ENCODE measurements at regions not wholly inside any gene's neighbourhood (a gene's known extent, or its start where the extent isn't known, plus 50 kb on each side); places are given as distances from the start of the nearest gene placed in this dataset.
"Not testable (repeated sequence)": the region's sequence is repeated elsewhere in the genome, so short reads cannot be mapped to it uniquely, and the experiment has no call there.

DNA sequence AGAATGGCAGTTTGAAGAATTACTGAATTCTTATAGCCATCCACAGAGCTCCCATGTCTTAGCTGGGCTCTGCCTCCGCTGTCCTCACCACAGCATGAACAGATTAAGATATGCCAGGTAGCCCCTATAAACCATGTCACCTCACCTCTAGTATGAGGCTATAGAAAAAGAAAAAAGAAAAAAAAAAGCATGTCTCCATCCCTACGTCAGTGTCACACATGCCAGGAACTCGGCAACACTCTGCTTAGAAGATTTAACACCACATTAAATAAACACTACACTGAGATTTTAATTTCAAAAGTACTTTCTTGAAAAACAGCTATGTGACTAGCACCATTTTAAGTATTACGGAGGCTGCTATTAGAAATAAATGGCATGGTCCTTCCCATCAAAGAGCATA lies 149.4 kb downstream of the CAPZA3 start:
- no peaks in the 10 kb centered on the region for H3K27me3 ChIP-seq
- intact Hi-C loops (cut with DNase I): no loop called here
- H3K4me1 ChIP-seq: no peaks in the 10 kb centered on the region
- TF ChIP-seq POLR2AphosphoS5 (IDR thresholded peaks at IDR 0.05): no peak
- TF ChIP-seq EP300 (IDR thresholded peaks at IDR 0.05): no peak
- TF ChIP-seq, protein P1, sequence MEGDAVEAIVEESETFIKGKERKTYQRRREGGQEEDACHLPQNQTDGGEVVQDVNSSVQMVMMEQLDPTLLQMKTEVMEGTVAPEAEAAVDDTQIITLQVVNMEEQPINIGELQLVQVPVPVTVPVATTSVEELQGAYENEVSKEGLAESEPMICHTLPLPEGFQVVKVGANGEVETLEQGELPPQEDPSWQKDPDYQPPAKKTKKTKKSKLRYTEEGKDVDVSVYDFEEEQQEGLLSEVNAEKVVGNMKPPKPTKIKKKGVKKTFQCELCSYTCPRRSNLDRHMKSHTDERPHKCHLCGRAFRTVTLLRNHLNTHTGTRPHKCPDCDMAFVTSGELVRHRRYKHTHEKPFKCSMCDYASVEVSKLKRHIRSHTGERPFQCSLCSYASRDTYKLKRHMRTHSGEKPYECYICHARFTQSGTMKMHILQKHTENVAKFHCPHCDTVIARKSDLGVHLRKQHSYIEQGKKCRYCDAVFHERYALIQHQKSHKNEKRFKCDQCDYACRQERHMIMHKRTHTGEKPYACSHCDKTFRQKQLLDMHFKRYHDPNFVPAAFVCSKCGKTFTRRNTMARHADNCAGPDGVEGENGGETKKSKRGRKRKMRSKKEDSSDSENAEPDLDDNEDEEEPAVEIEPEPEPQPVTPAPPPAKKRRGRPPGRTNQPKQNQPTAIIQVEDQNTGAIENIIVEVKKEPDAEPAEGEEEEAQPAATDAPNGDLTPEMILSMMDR (IDR thresholded peaks at IDR 0.05): no peak
- TF ChIP-seq POLR2A (IDR thresholded peaks at IDR 0.05): no peak
- DNase-seq: no peak
- WGBS, 2 donors: 83 to 87% methylated on average over 4 of the region's 4 CpGs
- no peaks in the 10 kb centered on the region for H3K36me3 ChIP-seq
- peak overlapping the region in 1 of 4 donors; percentile 64 for H3K27ac ChIP-seq
- no peak overlapping the region for H3K4me3 ChIP-seq
- H3K9me3 ChIP-seq: peaks cover 0 to 3% (median 0%) of the 10 kb centered on the region in 4 donors

DNA sequence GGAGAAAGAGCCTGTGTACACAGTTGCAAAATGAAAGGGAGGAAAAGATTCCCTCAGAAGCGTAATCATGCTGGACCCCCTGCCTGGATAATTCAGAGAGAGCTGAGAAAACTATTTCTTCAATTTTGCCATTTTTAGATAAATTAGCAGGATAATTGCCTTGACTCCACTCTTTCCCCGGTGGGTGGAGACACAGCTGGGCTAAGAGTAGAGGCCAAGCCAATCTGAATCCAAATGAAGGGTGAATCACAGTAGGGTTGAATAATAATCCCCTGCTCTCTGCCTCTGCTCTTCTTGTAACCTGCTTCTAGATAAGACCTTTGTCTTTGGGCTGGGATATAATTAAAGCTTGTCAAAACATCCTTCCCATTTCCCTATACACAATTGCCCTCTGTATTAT lies 150.1 kb downstream of the CAPZA3 start:
- no peaks in the 10 kb centered on the region for H3K36me3 ChIP-seq
- 67 to 80% methylated on average over 2 of the region's 2 CpGs for WGBS, 2 donors
- no peak for DNase-seq
- H3K9me3 ChIP-seq: peaks cover 0 to 3% (median 0%) of the 10 kb centered on the region in 4 donors
- TF ChIP-seq POLR2AphosphoS5 (IDR thresholded peaks at IDR 0.05) (no peak), EP300 (IDR thresholded peaks at IDR 0.05) (no peak), POLR2A (IDR thresholded peaks at IDR 0.05) (no peak)
- TF ChIP-seq, protein P1 (IDR thresholded peaks at IDR 0.05): no peak
- intact Hi-C loops (cut with DNase I): no loop called here
- H3K27me3 ChIP-seq: no peaks in the 10 kb centered on the region
- no peaks in the 10 kb centered on the region for H3K4me1 ChIP-seq
- H3K27ac ChIP-seq: peak overlapping the region in 1 of 4 donors; percentile 64
- H3K4me3 ChIP-seq: no peak overlapping the region

- H3K4me1 ChIP-seq; intact Hi-C loops (cut with DNase I); H3K27ac ChIP-seq; H3K36me3 ChIP-seq; H3K27me3 ChIP-seq; DNase-seq; H3K4me3 ChIP-seq; H3K9me3 ChIP-seq: not testable (repeated sequence)
- 86 to 92% methylated on average over 3 of the region's 3 CpGs for WGBS, 2 donors
These were observed 152.7 kb downstream of the CAPZA3 start for GRCh38 chr12:18890621-18891020.

GRCh38 chr12:18895540-18895939 lies 157.6 kb downstream of the CAPZA3 start:
- Histone ChIP-seq H3K4me3 (no peak overlapping the region), H3K27me3 (no peaks in the 10 kb centered on the region), H3K27ac (no peak overlapping the region), H3K36me3 (no peaks in the 10 kb centered on the region), H3K4me1 (no peaks in the 10 kb centered on the region), H3K9me3 (peaks cover 0 to 3% (median 0%) of the 10 kb centered on the region in 4 donors)
- DNase-seq: no peak
- intact Hi-C loops (cut with DNase I): no loop called here
- 95 to 96% methylated on average over 9 of the region's 9 CpGs for WGBS, 2 donors
- TF ChIP-seq, protein P1 (IDR thresholded peaks at IDR 0.05): no peak
- TF ChIP-seq POLR2AphosphoS5 (IDR thresholded peaks at IDR 0.05) (no peak), EP300 (IDR thresholded peaks at IDR 0.05) (no peak), POLR2A (IDR thresholded peaks at IDR 0.05) (no peak)

GRCh38 chr12:18895946-18896345 lies 158.0 kb downstream of the CAPZA3 start:
- TF ChIP-seq POLR2AphosphoS5 (IDR thresholded peaks at IDR 0.05): no peak
- no peak for TF ChIP-seq POLR2A (IDR thresholded peaks at IDR 0.05)
- TF ChIP-seq, protein P1 (IDR thresholded peaks at IDR 0.05): no peak
- TF ChIP-seq EP300 (IDR thresholded peaks at IDR 0.05): no peak
- H3K4me1 ChIP-seq: no peaks in the 10 kb centered on the region
- H3K4me3 ChIP-seq: no peak overlapping the region
- DNase-seq: no peak
- H3K9me3 ChIP-seq: peaks cover 0 to 3% (median 0%) of the 10 kb centered on the region in 4 donors
- H3K36me3 ChIP-seq: no peaks in the 10 kb centered on the region
- WGBS, 2 donors: 83 to 92% methylated on average over 7 of the region's 7 CpGs
- intact Hi-C loops (cut with DNase I): no loop called here
- H3K27me3 ChIP-seq: no peaks in the 10 kb centered on the region
- H3K27ac ChIP-seq: no peak overlapping the region

Measured in sigmoid colon (tissue), 6 donors.